GM12872 (cell line): ENCODE measurements at regions not wholly inside any gene's neighbourhood (a gene's known extent, or its start where the extent isn't known, plus 50 kb on each side); places are given as distances from the start of the nearest gene placed in this dataset.

Experiments
- TF ChIP-seq, protein P1 (sequence below): IDR thresholded peaks from 3 replicates; pipeline ENCODE4 v1.5.1; 2011; ENCODE audit warnings: low read depth, mild to moderate bottlenecking, low read length, moderate library complexity; ENCODE audit not compliant: insufficient read depth

DNA sequence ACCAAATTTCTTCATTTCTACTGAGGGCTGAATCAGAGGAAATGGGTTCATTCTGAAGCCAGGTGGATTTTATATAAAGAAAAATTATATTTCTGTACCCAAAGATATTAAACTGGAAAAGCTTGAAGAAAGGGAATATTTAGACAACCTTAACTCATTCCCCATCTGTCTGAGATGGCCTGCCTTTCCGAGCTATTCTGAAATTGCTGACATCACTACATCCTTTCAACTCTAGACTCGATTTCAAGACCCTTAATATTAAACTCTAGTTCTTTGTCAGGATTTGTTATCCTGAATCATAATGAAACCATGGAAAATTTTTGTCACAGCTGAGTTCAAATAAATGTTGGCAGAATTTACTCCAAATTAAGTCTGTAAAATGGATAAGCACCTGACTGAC, 818.5 kb upstream of the SEMA6A start:
- TF ChIP-seq, protein P1, sequence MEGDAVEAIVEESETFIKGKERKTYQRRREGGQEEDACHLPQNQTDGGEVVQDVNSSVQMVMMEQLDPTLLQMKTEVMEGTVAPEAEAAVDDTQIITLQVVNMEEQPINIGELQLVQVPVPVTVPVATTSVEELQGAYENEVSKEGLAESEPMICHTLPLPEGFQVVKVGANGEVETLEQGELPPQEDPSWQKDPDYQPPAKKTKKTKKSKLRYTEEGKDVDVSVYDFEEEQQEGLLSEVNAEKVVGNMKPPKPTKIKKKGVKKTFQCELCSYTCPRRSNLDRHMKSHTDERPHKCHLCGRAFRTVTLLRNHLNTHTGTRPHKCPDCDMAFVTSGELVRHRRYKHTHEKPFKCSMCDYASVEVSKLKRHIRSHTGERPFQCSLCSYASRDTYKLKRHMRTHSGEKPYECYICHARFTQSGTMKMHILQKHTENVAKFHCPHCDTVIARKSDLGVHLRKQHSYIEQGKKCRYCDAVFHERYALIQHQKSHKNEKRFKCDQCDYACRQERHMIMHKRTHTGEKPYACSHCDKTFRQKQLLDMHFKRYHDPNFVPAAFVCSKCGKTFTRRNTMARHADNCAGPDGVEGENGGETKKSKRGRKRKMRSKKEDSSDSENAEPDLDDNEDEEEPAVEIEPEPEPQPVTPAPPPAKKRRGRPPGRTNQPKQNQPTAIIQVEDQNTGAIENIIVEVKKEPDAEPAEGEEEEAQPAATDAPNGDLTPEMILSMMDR = no peak

GRCh38 chr5:117380316-117380715, 805.7 kb upstream of the SEMA6A start:
- TF ChIP-seq, protein P1 = no peak

DNA sequence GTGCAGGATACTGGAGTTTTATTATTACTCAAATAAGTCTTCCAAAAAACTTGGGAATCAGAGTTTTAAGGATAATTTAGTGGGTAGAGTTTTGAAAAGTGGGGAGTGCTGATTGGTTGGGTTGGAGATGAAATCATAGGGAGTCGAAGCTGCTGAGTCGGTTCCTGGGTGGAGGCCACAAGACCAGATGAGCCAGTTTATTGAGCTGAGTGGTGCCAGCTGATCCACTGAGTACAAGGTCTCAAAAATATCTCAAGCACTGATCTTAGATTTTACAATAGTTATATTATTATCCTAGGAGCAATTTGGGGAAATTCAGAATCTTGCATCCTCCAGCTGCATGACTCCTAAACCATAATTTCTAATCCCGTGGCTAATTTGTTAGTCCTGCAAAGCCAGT, 804.9 kb upstream of the SEMA6A start:
- TF ChIP-seq, protein P1 = no peak

GRCh38 chr5:117376748-117377147, 802.1 kb upstream of the SEMA6A start:
- TF ChIP-seq, protein P1 = no peak

DNA sequence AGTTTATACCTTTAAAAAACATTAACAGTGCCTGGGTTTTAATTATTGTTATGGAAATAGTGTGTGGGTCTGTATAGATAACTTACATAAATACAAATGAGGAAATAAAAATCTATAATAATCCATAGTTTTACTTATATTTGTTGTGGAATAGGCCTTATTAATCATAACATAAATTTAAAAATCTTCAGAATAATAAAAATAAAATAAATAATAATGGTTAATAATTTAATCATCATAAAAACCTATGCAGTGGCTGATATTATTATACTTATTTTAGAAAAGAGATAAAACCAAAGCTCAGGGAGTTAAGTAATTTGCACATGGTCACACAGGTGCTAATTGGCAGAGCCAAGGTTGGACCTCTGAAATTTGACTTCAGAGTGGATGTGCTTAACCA, 785.3 kb upstream of the SEMA6A start:
- TF ChIP-seq, protein P1 = no peak

- TF ChIP-seq, protein P1 = no peak
Observed at GRCh38 chr5:117357886-117358285, 783.3 kb upstream of the SEMA6A start.

DNA sequence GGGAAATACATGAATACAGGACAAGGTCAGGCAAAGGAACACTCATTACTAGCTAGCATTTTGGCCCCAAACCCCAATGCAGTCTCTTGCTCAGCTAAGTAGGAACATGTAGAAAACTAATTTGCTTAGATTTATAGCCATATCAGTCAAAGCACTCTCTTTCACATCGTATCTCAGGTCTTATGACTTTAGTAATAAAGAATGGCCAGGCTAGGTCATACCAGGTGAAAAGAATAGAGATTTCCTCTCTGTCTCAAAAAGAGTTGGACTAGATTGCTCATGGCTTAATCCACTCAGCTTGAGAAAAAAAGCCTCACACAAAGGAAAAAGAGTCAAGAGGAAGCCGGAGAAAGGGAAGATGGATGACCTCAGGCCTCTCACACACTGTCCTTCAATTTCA, 772.7 kb upstream of the SEMA6A start:
- TF ChIP-seq, protein P1 = no peak
